ENCODE measurements at regions not wholly inside any gene's neighbourhood (a gene's known extent, or its start where the extent isn't known, plus 50 kb on each side); places are given as distances from the start of the nearest gene placed in this dataset.

DNA sequence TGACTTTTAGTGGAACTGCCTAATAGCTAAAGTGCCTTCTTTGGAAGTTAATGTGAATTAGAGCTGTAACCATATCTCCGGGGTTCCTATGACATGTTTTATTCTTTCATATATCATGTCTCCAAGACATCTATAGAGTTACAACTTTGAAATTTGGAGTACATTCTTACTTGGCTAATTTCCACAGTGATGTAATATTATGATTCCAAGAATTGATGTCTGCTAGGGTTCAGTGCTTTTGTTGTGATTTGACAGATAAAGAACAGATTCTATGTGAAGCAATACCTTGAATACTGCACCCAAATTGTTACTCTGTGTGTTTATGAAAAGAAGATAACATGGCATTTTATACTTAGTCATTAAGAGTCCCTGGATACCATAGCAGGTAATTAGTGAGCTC, 934.3 kb downstream of the NTRK3 start:
- intact Hi-C loops (cut with DNase I; ENCODE audit: low total_unique reads): no loop called here
- Histone ChIP-seq H3K9me3 (no peaks in the 10 kb centered on the region), H3K27me3 (no peaks in the 10 kb centered on the region), H3K36me3 (no peaks in the 10 kb centered on the region), H3K27ac (no peak overlapping the region), H3K4me3 (no peak overlapping the region), H3K4me1 (no peaks in the 10 kb centered on the region)
- TF ChIP-seq, protein P1, sequence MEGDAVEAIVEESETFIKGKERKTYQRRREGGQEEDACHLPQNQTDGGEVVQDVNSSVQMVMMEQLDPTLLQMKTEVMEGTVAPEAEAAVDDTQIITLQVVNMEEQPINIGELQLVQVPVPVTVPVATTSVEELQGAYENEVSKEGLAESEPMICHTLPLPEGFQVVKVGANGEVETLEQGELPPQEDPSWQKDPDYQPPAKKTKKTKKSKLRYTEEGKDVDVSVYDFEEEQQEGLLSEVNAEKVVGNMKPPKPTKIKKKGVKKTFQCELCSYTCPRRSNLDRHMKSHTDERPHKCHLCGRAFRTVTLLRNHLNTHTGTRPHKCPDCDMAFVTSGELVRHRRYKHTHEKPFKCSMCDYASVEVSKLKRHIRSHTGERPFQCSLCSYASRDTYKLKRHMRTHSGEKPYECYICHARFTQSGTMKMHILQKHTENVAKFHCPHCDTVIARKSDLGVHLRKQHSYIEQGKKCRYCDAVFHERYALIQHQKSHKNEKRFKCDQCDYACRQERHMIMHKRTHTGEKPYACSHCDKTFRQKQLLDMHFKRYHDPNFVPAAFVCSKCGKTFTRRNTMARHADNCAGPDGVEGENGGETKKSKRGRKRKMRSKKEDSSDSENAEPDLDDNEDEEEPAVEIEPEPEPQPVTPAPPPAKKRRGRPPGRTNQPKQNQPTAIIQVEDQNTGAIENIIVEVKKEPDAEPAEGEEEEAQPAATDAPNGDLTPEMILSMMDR (IDR thresholded peaks at IDR 0.05): no peak
- DNase-seq: no peak

DNA sequence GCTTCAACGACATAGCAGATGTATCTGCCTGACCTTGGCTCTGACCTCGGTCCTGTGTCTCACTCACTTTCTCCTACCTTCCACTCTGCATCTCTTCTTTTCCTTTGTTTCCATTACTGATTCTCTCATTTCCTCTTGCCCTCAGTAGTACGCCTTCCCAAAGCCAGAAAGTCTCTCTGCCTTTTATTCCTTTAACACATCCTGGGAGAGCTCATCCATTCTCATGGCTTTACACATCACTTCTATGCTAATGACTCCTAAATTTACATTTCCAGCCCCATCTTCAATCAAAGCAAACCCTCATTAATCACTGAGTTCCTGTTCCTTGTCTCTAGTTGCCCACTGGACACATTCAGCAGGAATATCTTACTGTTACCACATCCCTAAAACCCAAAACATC, 938.6 kb downstream of the NTRK3 start:
- TF ChIP-seq, protein P1 (IDR thresholded peaks at IDR 0.05): no peak
- H3K4me1 ChIP-seq: no peaks in the 10 kb centered on the region

DNA sequence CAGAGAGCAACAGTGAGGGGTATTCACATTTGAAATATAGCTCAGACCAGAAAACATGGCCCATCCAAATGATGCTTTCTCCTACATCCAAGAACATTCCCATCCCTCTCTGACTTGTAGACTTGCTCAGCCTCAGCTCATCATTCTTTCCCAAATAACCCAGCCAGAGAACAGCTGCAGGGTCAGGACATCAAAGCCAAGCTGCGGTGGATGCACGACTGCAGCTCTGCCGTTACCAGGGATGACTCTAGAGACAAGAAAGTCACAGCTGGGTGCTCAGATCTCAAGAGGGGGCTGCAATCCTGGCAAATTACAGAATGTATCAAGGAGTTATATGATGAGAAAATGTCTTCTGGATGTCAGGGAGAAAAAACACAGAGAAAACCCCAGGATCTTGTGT, 944.3 kb downstream of the NTRK3 start:
- Histone ChIP-seq H3K27ac (no peak overlapping the region), H3K9me3 (no peaks in the 10 kb centered on the region), H3K4me1 (no peaks in the 10 kb centered on the region), H3K4me3 (no peak overlapping the region), H3K27me3 (no peaks in the 10 kb centered on the region), H3K36me3 (no peaks in the 10 kb centered on the region)
- DNase-seq: no peak
- intact Hi-C loops (cut with DNase I; ENCODE audit: low total_unique reads): no loop called here
- TF ChIP-seq, protein P1 (IDR thresholded peaks at IDR 0.05): no peak

More for the DNA sequence above, 938.6 kb downstream of the NTRK3 start:
- intact Hi-C loops (cut with DNase I; ENCODE audit: low total_unique reads): no loop called here
- Histone ChIP-seq H3K36me3 (no peaks in the 10 kb centered on the region), H3K9me3 (no peaks in the 10 kb centered on the region), H3K27me3 (no peaks in the 10 kb centered on the region), H3K27ac (no peak overlapping the region), H3K4me3 (no peak overlapping the region)
- DNase-seq: no peak

DNA sequence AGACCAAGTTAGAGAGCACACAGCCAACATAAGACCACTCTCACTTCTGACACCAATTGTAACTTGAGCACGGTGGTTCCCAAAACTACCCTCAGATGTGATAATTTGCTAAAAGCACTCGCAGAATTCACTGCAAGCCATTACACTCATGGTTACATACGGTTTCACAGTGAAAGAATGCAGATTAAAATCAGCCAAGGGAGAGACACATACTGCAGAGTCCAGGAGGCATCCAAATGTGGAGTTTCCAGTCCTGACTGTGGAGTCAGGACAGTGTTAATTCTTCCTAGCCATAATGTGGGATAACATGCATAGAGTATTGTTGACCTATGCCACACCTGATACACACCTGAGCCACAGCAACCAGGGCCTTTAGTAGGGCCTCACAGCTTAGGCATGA, 956.4 kb downstream of the NTRK3 start:
- no peak overlapping the region for H3K27ac ChIP-seq
- no peaks in the 10 kb centered on the region for H3K27me3 ChIP-seq
- H3K9me3 ChIP-seq: no peaks in the 10 kb centered on the region
- intact Hi-C loops (cut with DNase I; ENCODE audit: low total_unique reads): no loop called here
- no peak overlapping the region for H3K4me3 ChIP-seq
- DNase-seq: no peak
- H3K36me3 ChIP-seq: no peaks in the 10 kb centered on the region
- TF ChIP-seq, protein P1 (IDR thresholded peaks at IDR 0.05): no peak
- no peaks in the 10 kb centered on the region for H3K4me1 ChIP-seq

DNA sequence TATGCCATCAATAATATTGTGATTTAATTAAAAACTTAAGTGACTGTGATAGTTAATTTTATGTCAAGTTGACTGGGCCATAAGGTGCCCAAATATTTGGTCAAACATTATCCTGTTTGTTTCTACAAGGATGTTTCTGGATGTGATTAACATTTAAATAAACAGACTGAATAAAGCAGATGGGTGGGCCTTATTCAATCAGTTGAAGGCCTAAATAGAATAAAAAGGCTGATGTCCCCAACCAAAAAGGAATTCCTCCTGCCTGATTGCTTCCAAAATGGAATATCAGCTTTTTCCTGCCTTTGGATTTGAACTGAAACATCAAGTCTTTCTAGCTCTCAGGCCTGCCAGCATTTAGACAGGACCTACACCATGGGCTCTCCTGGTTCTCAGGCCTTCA, 961.7 kb downstream of the NTRK3 start:
- TF ChIP-seq, protein P1 (IDR thresholded peaks at IDR 0.05): no peak
- Histone ChIP-seq H3K27me3 (no peaks in the 10 kb centered on the region), H3K27ac (no peak overlapping the region), H3K9me3 (peaks cover 0 to 3% (median 0%) of the 10 kb centered on the region in 3 donors), H3K4me3 (no peak overlapping the region), H3K36me3 (no peaks in the 10 kb centered on the region), H3K4me1 (no peaks in the 10 kb centered on the region)
- no peak for DNase-seq
- intact Hi-C loops (cut with DNase I; ENCODE audit: low total_unique reads): no loop called here

DNA sequence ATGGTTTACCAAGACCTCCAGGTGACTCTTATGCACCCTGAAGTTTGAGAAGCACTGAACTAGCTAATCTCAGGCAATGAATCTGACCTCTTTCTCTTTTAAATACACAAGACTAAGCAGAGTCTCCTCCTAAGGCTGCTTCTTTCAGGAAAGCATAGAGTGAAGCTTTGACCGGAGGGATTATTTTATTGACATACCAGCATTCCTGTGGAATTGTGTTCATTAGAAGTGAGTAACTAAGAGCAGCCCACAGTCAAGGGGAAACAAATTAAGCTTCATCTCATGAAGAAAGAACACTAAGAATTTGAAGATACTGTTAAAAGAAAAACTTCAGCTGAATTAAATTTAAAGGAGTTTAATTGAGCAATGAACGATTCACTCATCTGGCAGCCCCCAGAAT, 963.5 kb downstream of the NTRK3 start:
- Histone ChIP-seq H3K4me1 (no peaks in the 10 kb centered on the region), H3K36me3 (no peaks in the 10 kb centered on the region), H3K4me3 (no peak overlapping the region), H3K9me3 (peaks cover 0 to 3% (median 0%) of the 10 kb centered on the region in 3 donors), H3K27me3 (no peaks in the 10 kb centered on the region), H3K27ac (no peak overlapping the region)
- intact Hi-C loops (cut with DNase I; ENCODE audit: low total_unique reads): no loop called here
- TF ChIP-seq, protein P1 (IDR thresholded peaks at IDR 0.05): no peak
- DNase-seq: no peak

Data from tibial artery (tissue), 4 donors.